K562 (cell line): ENCODE measurements at regions not wholly inside any gene's neighbourhood (a gene's known extent, or its start where the extent isn't known, plus 50 kb on each side); places are given as distances from the start of the nearest gene placed in this dataset.

Experiments
- ATAC-seq: fragments of 200-7000 bp; cut with Tn5 transposase; 3 replicates; pipeline ENCODE4 v1.9.1; 2020; ENCODE audit warnings: moderate library complexity
- BruUV-seq: library from RNA; stranded (reverse); fragments of 400-500 nt; replicated peaks from 2 replicates; lab custom pipeline; 2021; lab: Mats Ljungman, UMichigan
- CTCF ChIA-PET: fragments of 300-600 bp; formaldehyde crosslinking; extraction: SDS; loops from one replicate; lab custom pipeline; 2021; ENCODE audit warnings: low intra/inter-chr PET ratio; lab: Yijun Ruan, JAX
- POLR2A ChIA-PET: fragments of 300-600, 350-650 bp; sonication (Branson Sonifier 250); formaldehyde crosslinking; extraction: SDS; loops from one replicate; lab custom pipeline; 2021; ENCODE audit warnings: antibody characterized with exemption, inconsistent platforms; lab: Yijun Ruan, JAX
- DNase-seq, 4 experiments: peaks; one replicate each; pipeline versions ENCODE4 v3.0.0 to v3.0.0-alpha.2; 2011 to 2018; ENCODE audit warnings: low spot score in 3 of 4, mixed read lengths in 3 of 4; ENCODE audit errors: extremely low read depth in 1 of 4
- FAIRE-seq: peaks from 2 replicates; lab custom pipeline; 2011; peaks lifted over from hg19 to GRCh38; lab: Jason Lieb, UNC
- H2AFZ ChIP-seq: 2 replicates; pipeline ENCODE4 v1.6.0; 2011; ENCODE audit warnings: low read depth, low read length, control low read depth, inconsistent platforms
- H3K27ac ChIP-seq: fragments of 200-600 bp; 3 replicates; pipeline ENCODE4 v1.8.0; 2011; ENCODE audit warnings: low read depth, mild to moderate bottlenecking, control low read depth, inconsistent platforms, low read length, moderate library complexity, mixed read lengths; ENCODE audit errors: extremely low read depth
- H3K27me3 ChIP-seq, 2 experiments: fragments of 300-600 bp in 1 of 2; 2 replicates in 1 of 2; 3 replicates in 1 of 2; pipeline versions ENCODE4 v1.6.0 to v1.8.0; 2011; ENCODE audit warnings: inconsistent platforms in 2 of 2, low read length in 2 of 2, mild to moderate bottlenecking in 1 of 2, mixed read lengths in 1 of 2, moderate library complexity in 1 of 2; ENCODE audit not compliant: control insufficient read depth in 2 of 2, insufficient read depth in 2 of 2
- H3K36me3 ChIP-seq: fragments of 300-600 bp; 3 replicates; pipeline ENCODE4 v1.8.0; 2011; ENCODE audit warnings: mild to moderate bottlenecking, low read length, inconsistent platforms; ENCODE audit not compliant: control insufficient read depth, insufficient read depth
- H3K4me1 ChIP-seq, 2 experiments: fragments of 200-600 bp in 1 of 2; replicated peaks in 1 of 2; 2 replicates in 1 of 2; 3 replicates in 1 of 2; pipeline versions ENCODE4 v1.5.1 to v1.8.0; 2011; ENCODE audit warnings: inconsistent platforms in 2 of 2, low read length in 2 of 2, mild to moderate bottlenecking in 1 of 2, mixed read lengths in 1 of 2, moderate library complexity in 1 of 2; ENCODE audit not compliant: control insufficient read depth in 2 of 2, insufficient read depth in 2 of 2
- H3K4me2 ChIP-seq: 2 replicates; pipeline ENCODE4 v1.6.1; 2011; ENCODE audit warnings: low read length, control low read depth, inconsistent platforms, mixed read lengths; ENCODE audit not compliant: insufficient read depth
- H3K4me3 ChIP-seq: fragments of 200-600 bp; sonication (generic), shearing (Covaris generic); 2 replicates; pipeline ENCODE4 v1.5.1; 2016; ENCODE audit warnings: control low read depth, inconsistent platforms
- H3K79me2 ChIP-seq: fragments of 200-600 bp; 3 replicates; pipeline ENCODE4 v1.8.0; 2011; ENCODE audit warnings: low read length, inconsistent platforms; ENCODE audit not compliant: control insufficient read depth, insufficient read depth
- H3K9ac ChIP-seq, 2 experiments: 2 replicates each; pipeline versions ENCODE4 v1.6.0 to v1.6.1; 2011; ENCODE audit warnings: low read depth in 2 of 2, low read length in 2 of 2, control low read depth in 1 of 2, inconsistent platforms in 1 of 2, mild to moderate bottlenecking in 1 of 2, mixed read lengths in 1 of 2; ENCODE audit not compliant: insufficient read depth in 1 of 2
- H3K9me1 ChIP-seq: one replicate; pipeline ENCODE4 v1.6.0; 2011; ENCODE audit warnings: inconsistent platforms, mild to moderate bottlenecking, low read length, moderate library complexity; ENCODE audit not compliant: control insufficient read depth, insufficient read depth
- H3K9me3 ChIP-seq: replicated peaks from 2 replicates; pipeline ENCODE4 v1.5.1; 2011; ENCODE audit warnings: low read depth, low read length, inconsistent platforms; ENCODE audit not compliant: control insufficient read depth, insufficient read depth
- H4K20me1 ChIP-seq: replicated peaks from 2 replicates; pipeline ENCODE4 v1.6.1; 2011; ENCODE audit warnings: low read length, inconsistent platforms, mixed read lengths; ENCODE audit not compliant: control insufficient read depth, insufficient read depth
- ESRRA ChIP-seq: fragments of 450-650 bp; IDR thresholded peaks from 2 replicates; pipeline ENCODE4 v1.6.1; 2014; ENCODE audit warnings: low read depth, mild to moderate bottlenecking, moderate library complexity, borderline replicate concordance
- HMG20A ChIP-seq: fragments of 450-650 bp; formaldehyde crosslinking; conservative IDR thresholded peaks from 2 replicates; pipeline ENCODE4 v1.4.0; 2020; ENCODE audit warnings: mild to moderate bottlenecking, mixed read lengths
- MAFF ChIP-seq: IDR thresholded peaks from 2 replicates; pipeline ENCODE4 v1.6.1; 2012; ENCODE audit warnings: low read length, improper control_type of control experiment
- TCF7 ChIP-seq: sonication (generic); IDR thresholded peaks from 2 replicates; pipeline ENCODE4 v1.6.1; 2016; ENCODE audit warnings: antibody characterized with exemption, borderline replicate concordance
- ZNF24 ChIP-seq: fragments of 450-650 bp; IDR thresholded peaks from 2 replicates; pipeline ENCODE4 v1.6.1; 2016
- ZNF347 ChIP-seq: fragments of 450-650 bp; formaldehyde crosslinking; IDR thresholded peaks from 2 replicates; pipeline ENCODE4 v1.4.0; 2020; ENCODE audit warnings: low read depth, mild to moderate bottlenecking, moderate library complexity
- WGBS: fragments of 100-300 bp; shearing (Covaris generic); methylation state at CpG from one replicate; pipeline ENCODE4 v1.1.6; 2016; ENCODE audit warnings: low coverage, mixed read lengths; ENCODE audit not compliant: insufficient coverage; ENCODE audit errors: missing lambda C conversion rate; 5-methylcytosine and 5-hydroxymethylcytosine counted together
- in situ Hi-C: fragments of 300-500 bp; cut with MboI; formaldehyde crosslinking; loops from 4 replicates; pipeline ENCODE4 v1.15.0; 2018; ENCODE audit warnings: inconsistent platforms, mixed read lengths
- intact Hi-C: fragments of 100-400 bp; cut with micrococcal nuclease; formaldehyde crosslinking; loops from 2 replicates; pipeline ENCODE4 v1.14.2; 2022
- TF ChIP-seq, protein P1 (sequence below): fragments of 450-650 bp; conservative IDR thresholded peaks from 2 replicates; pipeline ENCODE4 v1.6.1; 2016; ENCODE audit warnings: missing genetic modification characterization, low read depth, mild to moderate bottlenecking, control low read depth, missing compliant biosample characterization

DNA sequence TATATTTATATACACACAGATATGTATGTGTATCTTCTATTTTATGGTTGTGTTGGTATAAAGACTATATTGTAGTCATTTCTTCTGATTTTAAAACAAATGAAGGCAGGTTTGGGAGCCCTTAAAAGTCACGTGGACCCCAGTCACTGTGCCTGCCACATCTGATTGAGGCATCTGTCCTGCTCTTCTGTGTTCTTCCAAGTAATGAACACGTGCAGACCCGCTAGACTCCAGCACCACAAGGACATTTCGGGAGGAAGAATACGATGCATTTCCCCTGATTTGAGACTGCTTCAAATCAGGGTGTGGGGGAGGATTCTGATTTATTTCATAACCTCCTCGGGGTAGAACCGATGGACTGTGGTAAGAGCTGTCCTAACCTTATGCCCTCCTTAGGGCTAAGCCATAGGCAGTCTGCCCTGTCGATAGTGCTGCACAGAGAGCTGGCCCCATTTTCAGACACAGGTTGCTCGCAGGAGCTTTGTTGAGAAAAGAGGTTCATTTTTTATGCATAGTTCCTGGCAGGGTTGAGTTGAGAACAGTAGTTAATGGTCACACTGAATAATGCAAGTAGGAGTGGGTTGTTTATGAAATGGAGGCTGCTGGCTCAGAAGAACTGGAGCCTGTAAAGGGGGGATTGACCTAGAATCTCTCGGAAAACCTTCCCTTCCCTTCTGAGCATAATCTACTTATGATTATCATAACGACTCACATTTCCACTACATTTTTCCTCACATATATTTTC lies 55.0 kb upstream of the C10orf120 start:
- Histone ChIP-seq H3K27me3 (no peaks in the 10 kb centered on the region), H3K9ac (no peak overlapping the region), H3K27ac (no peak overlapping the region), H3K4me2 (no peak overlapping the region), H3K79me2 (no peaks in the 10 kb centered on the region), H2AFZ (no peak overlapping the region), H3K9me1 (no peaks in the 10 kb centered on the region), H3K36me3 (no peaks in the 10 kb centered on the region), H3K9me3 (no peaks in the 10 kb centered on the region)
- DNase-seq = no peak
- in situ Hi-C loops = no loop called here
- BruUV-seq = no TSS peak
- no peak for ATAC-seq
- CTCF ChIA-PET = no interaction called here
- TF ChIP-seq TCF7 (no peak), ZNF347 (CRISPR knock-in tag) (no peak), ESRRA (no peak), HMG20A (no peak), MAFF (no peak), ZNF24 (no peak)
- TF ChIP-seq, protein P1, sequence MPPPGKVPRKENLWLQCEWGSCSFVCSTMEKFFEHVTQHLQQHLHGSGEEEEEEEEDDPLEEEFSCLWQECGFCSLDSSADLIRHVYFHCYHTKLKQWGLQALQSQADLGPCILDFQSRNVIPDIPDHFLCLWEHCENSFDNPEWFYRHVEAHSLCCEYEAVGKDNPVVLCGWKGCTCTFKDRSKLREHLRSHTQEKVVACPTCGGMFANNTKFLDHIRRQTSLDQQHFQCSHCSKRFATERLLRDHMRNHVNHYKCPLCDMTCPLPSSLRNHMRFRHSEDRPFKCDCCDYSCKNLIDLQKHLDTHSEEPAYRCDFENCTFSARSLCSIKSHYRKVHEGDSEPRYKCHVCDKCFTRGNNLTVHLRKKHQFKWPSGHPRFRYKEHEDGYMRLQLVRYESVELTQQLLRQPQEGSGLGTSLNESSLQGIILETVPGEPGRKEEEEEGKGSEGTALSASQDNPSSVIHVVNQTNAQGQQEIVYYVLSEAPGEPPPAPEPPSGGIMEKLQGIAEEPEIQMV (tag) = no peak
- TF ChIP-seq, all 486 proteins: peak for 0
- intact Hi-C loops = no loop called here
- POLR2A ChIA-PET = no interaction called here
- no peak for FAIRE-seq
- no peaks in the 10 kb centered on the region for H4K20me1 ChIP-seq
- under 1% methylated on average over 11 of the region's 11 CpGs for WGBS
- no peak overlapping the region for H3K4me3 ChIP-seq
- no peaks in the 10 kb centered on the region for H3K4me1 ChIP-seq
